ENCODE measurements at regions not wholly inside any gene's neighbourhood (a gene's known extent, or its start where the extent isn't known, plus 50 kb on each side); places are given as distances from the start of the nearest gene placed in this dataset.

- TF ChIP-seq CTCF (IDR thresholded peaks at IDR 0.05; ENCODE audit: insufficient read depth, low read length) (no peak), SPI1 (IDR thresholded peaks at IDR 0.05; ENCODE audit: borderline replicate concordance, low read depth) (no peak)
- TF ChIP-seq, protein P1, sequence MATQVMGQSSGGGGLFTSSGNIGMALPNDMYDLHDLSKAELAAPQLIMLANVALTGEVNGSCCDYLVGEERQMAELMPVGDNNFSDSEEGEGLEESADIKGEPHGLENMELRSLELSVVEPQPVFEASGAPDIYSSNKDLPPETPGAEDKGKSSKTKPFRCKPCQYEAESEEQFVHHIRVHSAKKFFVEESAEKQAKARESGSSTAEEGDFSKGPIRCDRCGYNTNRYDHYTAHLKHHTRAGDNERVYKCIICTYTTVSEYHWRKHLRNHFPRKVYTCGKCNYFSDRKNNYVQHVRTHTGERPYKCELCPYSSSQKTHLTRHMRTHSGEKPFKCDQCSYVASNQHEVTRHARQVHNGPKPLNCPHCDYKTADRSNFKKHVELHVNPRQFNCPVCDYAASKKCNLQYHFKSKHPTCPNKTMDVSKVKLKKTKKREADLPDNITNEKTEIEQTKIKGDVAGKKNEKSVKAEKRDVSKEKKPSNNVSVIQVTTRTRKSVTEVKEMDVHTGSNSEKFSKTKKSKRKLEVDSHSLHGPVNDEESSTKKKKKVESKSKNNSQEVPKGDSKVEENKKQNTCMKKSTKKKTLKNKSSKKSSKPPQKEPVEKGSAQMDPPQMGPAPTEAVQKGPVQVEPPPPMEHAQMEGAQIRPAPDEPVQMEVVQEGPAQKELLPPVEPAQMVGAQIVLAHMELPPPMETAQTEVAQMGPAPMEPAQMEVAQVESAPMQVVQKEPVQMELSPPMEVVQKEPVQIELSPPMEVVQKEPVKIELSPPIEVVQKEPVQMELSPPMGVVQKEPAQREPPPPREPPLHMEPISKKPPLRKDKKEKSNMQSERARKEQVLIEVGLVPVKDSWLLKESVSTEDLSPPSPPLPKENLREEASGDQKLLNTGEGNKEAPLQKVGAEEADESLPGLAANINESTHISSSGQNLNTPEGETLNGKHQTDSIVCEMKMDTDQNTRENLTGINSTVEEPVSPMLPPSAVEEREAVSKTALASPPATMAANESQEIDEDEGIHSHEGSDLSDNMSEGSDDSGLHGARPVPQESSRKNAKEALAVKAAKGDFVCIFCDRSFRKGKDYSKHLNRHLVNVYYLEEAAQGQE (IDR thresholded peaks at IDR 0.05; ENCODE audit: insufficient replicate concordance, low read depth) = no peak
Observed at GRCh38 chr6:62614442-62614841, 328.4 kb upstream of the KHDRBS2 start.
